Fibroblast of skin of left biceps (primary cell): ENCODE measurements at regions not wholly inside any gene's neighbourhood (a gene's known extent, or its start where the extent isn't known, plus 50 kb on each side); places are given as distances from the start of the nearest gene placed in this dataset.

Experiments
- DNase-seq, 2 experiments: peaks; one replicate each; pipeline ENCODE4 v3.0.0-alpha.2; 2013; ENCODE audit warnings: low read depth in 2 of 2

- DNase-seq = no peak
Observed at GRCh38 chr12:44961887-44962286, 85.8 kb upstream of the NELL2 start.

- DNase-seq = no peak
Observed at GRCh38 chr12:44960856-44961255, 84.7 kb upstream of the NELL2 start.

GRCh38 chr12:44960423-44960822 lies 84.3 kb upstream of the NELL2 start:
- DNase-seq = no peak

GRCh38 chr12:44947163-44947562 lies 71.0 kb upstream of the NELL2 start:
- no peak for DNase-seq

GRCh38 chr12:44942714-44943113 lies 66.6 kb upstream of the NELL2 start:
- DNase-seq = no peak

- DNase-seq = peak; percentile 37 to 42
Observed at GRCh38 chr12:44930972-44931600, 55.0 kb upstream of the NELL2 start.

GRCh38 chr12:44929236-44929885 lies 53.2 kb upstream of the NELL2 start:
- no peak for DNase-seq
